Endodermal cell (in vitro differentiated cells): ENCODE measurements at regions not wholly inside any gene's neighbourhood (a gene's known extent, or its start where the extent isn't known, plus 50 kb on each side); places are given as distances from the start of the nearest gene placed in this dataset.

ENCODE experiments used
- DNase-seq: peaks from one replicate; pipeline ENCODE4 v3.0.0-alpha.2; 2017
- H3K27ac ChIP-seq: 2 replicates; pipeline ENCODE4 v1.5.1; 2013; ENCODE audit warnings: mild to moderate bottlenecking, low read depth, low read length, moderate library complexity
- H3K27me3 ChIP-seq: 2 replicates; pipeline ENCODE4 v1.6.1; 2013; ENCODE audit warnings: mild to moderate bottlenecking, low read length, moderate library complexity; ENCODE audit not compliant: insufficient read depth, control insufficient read depth, poor library complexity, severe bottlenecking
- H3K36me3 ChIP-seq: 2 replicates; pipeline ENCODE4 v1.7.0; 2013; ENCODE audit warnings: mild to moderate bottlenecking, low read length, moderate library complexity; ENCODE audit not compliant: control insufficient read depth, insufficient read depth
- H3K4me1 ChIP-seq: one replicate; pipeline ENCODE4 v1.7.0; 2013; ENCODE audit warnings: low read length; ENCODE audit not compliant: control insufficient read depth, insufficient read depth
- H3K4me3 ChIP-seq: 2 replicates; pipeline ENCODE4 v1.5.1; 2013; ENCODE audit warnings: mild to moderate bottlenecking, low read length, moderate library complexity
- H3K9ac ChIP-seq: 2 replicates; pipeline ENCODE4 v1.6.1; 2013; ENCODE audit warnings: mild to moderate bottlenecking, low read length, moderate library complexity; ENCODE audit not compliant: poor library complexity, severe bottlenecking; ENCODE audit errors: extremely low read depth
- H3K9me3 ChIP-seq: 2 replicates; pipeline ENCODE4 v1.6.1; 2013; ENCODE audit warnings: mild to moderate bottlenecking, low read length, moderate library complexity; ENCODE audit not compliant: control insufficient read depth
- H3K27ac Mint-ChIP-seq: 2 replicates; pipeline ENCODE4 v1.8.0; 2020; ENCODE audit warnings: mixed read lengths
- H3K27me3 Mint-ChIP-seq: 2 replicates; pipeline ENCODE4 v1.8.0; 2021; ENCODE audit warnings: mild to moderate bottlenecking, mixed read lengths; ENCODE audit not compliant: insufficient read depth
- H3K36me3 Mint-ChIP-seq: 2 replicates; pipeline ENCODE4 v1.8.0; 2020; ENCODE audit warnings: low read depth, mixed read lengths
- H3K4me1 Mint-ChIP-seq: 2 replicates; pipeline ENCODE4 v1.8.0; 2020; ENCODE audit warnings: mixed read lengths
- H3K4me3 Mint-ChIP-seq: 2 replicates; pipeline ENCODE4 v1.8.0; 2020; ENCODE audit warnings: mild to moderate bottlenecking, moderate library complexity, mixed read lengths
- H3K9me3 Mint-ChIP-seq: 2 replicates; pipeline ENCODE4 v1.8.0; 2020; ENCODE audit warnings: mild to moderate bottlenecking, mixed read lengths
- CTCF ChIP-seq: fragments of 200-600 bp; sonication (generic); conservative IDR thresholded peaks from 2 replicates; pipeline ENCODE4 v1.5.0; 2021; ENCODE audit warnings: antibody characterized with exemption, mild to moderate bottlenecking
- WGBS, 2 experiments: methylation state at CpG; one replicate each; pipeline versions ENCODE4 v1.1.5 to v1.1.7; 2013; ENCODE audit warnings: missing lambda C conversion rate in 2 of 2, mixed read lengths in 1 of 2; ENCODE audit not compliant: insufficient coverage in 1 of 2, insufficient read length in 1 of 2; 5-methylcytosine and 5-hydroxymethylcytosine counted together

DNA sequence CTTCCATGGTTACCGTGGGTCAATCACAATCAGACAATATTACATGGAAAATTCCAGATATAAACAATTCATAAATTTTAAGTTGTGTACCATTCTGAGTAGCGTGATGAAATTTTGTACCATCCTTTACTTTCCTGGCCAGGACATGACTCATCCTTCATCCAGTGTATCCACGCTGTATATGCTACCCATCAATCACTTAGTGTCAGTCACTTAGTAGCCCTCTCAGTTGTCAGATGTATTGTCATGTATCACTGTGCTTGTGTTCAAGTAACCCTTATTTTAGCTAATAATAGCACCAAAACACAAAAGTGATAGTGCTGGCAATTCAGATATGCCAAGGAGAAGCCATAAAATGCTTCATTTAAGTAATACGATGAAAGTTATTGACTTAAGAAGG, 282.6 kb downstream of the CPS1 start:
- Histone ChIP-seq H3K27ac (no peak overlapping the region), H3K9me3 (no peaks in the 10 kb centered on the region), H3K27me3 (no peaks in the 10 kb centered on the region), H3K4me3 (no peak overlapping the region), H3K9ac (no peak overlapping the region), H3K4me1 (no peaks in the 10 kb centered on the region), H3K36me3 (no peaks in the 10 kb centered on the region)
- Mint-ChIP-seq H3K4me3 (no peak overlapping the region), H3K9me3 (no peaks in the 10 kb centered on the region), H3K27ac (no peak overlapping the region), H3K27me3 (no peaks in the 10 kb centered on the region), H3K4me1 (peaks cover 8% of the 10 kb centered on the region), H3K36me3 (no peaks in the 10 kb centered on the region)
- no peak for DNase-seq
- 88 to 89% methylated on average over 3 to 4 of the region's 4 CpGs for WGBS, 2 experiments
- no peak for TF ChIP-seq CTCF

DNA sequence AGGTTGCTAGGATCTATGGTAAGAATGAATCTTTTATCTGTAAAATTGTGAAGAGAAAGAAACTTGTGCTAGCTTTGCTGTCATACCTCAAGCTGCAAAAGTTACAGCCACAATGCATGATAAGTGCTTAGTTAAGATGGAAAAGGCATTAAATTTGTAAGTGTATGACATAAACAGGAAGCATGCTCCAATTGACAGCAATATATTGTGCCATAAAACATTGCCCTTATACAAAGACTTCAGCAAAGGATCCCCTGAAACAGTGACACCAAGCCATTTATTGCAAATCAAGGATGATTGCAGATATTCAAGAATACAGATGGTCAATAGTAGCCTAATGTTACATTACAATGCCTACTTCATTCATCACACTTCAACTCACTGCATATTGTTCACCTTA, 283.1 kb downstream of the CPS1 start:
- H3K4me1 Mint-ChIP-seq, result peaks cover 8% of the 10 kb centered on the region

DNA sequence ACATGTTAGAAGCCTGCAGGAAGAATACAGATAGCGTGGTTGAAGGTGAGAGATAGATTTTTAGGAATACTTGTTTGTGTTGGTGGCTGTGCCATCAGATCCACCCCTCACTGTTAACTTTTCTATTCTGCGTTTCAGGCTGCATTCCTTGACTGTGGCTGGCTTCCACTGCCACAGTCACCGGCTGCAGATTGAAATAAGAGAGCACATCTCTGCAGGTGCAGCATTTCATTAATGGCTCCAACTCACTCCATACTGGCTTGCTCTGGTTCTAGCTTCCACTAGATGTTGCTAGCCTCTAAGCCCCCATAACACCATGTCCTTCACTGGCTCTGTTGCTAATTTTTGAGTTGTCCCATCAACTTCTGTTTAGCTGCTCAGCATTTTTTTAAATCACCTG, 286.5 kb downstream of the CPS1 start:
- 75 to 78% methylated on average over 1 to 3 of the region's 3 CpGs for WGBS, 2 experiments
- no peaks in the 10 kb centered on the region for H3K27me3 Mint-ChIP-seq
- no peak for DNase-seq

More for the DNA sequence above, 283.1 kb downstream of the CPS1 start:
- DNase-seq, result no peak
- no peaks in the 10 kb centered on the region for H3K9me3 Mint-ChIP-seq
- no peak overlapping the region for H3K27ac Mint-ChIP-seq
- no peaks in the 10 kb centered on the region for H3K27me3 Mint-ChIP-seq
- no peaks in the 10 kb centered on the region for H3K27me3 ChIP-seq
- no peaks in the 10 kb centered on the region for H3K9me3 ChIP-seq
- no peak overlapping the region for H3K4me3 Mint-ChIP-seq
- no peak overlapping the region for H3K9ac ChIP-seq
- no peak for TF ChIP-seq CTCF
- no peak overlapping the region for H3K4me3 ChIP-seq
- H3K36me3 ChIP-seq, result no peaks in the 10 kb centered on the region
- no peak overlapping the region for H3K27ac ChIP-seq
- H3K4me1 ChIP-seq, result no peaks in the 10 kb centered on the region
- H3K36me3 Mint-ChIP-seq, result no peaks in the 10 kb centered on the region

More for the DNA sequence above, 286.5 kb downstream of the CPS1 start:
- Mint-ChIP-seq H3K4me1 (peaks cover 4% of the 10 kb centered on the region), H3K27ac (no peak overlapping the region), H3K9me3 (no peaks in the 10 kb centered on the region), H3K36me3 (no peaks in the 10 kb centered on the region), H3K4me3 (no peak overlapping the region)
- H3K9ac ChIP-seq, result no peak overlapping the region
- no peak for TF ChIP-seq CTCF
- no peaks in the 10 kb centered on the region for H3K36me3 ChIP-seq
- H3K27me3 ChIP-seq, result no peaks in the 10 kb centered on the region
- H3K4me1 ChIP-seq, result no peaks in the 10 kb centered on the region
- H3K9me3 ChIP-seq, result no peaks in the 10 kb centered on the region
- no peak overlapping the region for H3K27ac ChIP-seq
- H3K4me3 ChIP-seq, result no peak overlapping the region
